ENCODE measurements at regions not wholly inside any gene's neighbourhood (a gene's known extent, or its start where the extent isn't known, plus 50 kb on each side); places are given as distances from the start of the nearest gene placed in this dataset.

GRCh38 chr5:88407341-88407740, 138.7 kb upstream of the TMEM161B start (continued):
- no peak for TF ChIP-seq CTBP2 (IDR thresholded peaks at IDR 0.05; ENCODE audit: borderline replicate concordance, insufficient read depth, insufficient read length, low read length)
- TF ChIP-seq GABPA (IDR thresholded peaks at IDR 0.05; ENCODE audit: borderline replicate concordance, insufficient read depth, low read length), result no peak
- TF ChIP-seq TAF1 (IDR thresholded peaks at IDR 0.05; ENCODE audit: low read depth, low read length), result no peak
- TF ChIP-seq SIN3A (conservative IDR thresholded peaks at IDR 0.05 in 1 of 2, IDR thresholded peaks at IDR 0.05 in 1 of 2; ENCODE audit: low read depth in 1 of 2, low read length in 2 of 2), result no peak
- TF ChIP-seq FOSL1 (IDR thresholded peaks at IDR 0.05; ENCODE audit: insufficient read depth, low read depth, low read length), result no peak
